NT2/D1 (cell line): ENCODE measurements at regions not wholly inside any gene's neighbourhood (a gene's known extent, or its start where the extent isn't known, plus 50 kb on each side); places are given as distances from the start of the nearest gene placed in this dataset.

Source experiments
- DNase-seq: peaks from one replicate; pipeline ENCODE4 v3.0.0-alpha.2; 2011; ENCODE audit warnings: low read depth, low spot score
- H3K27me3 ChIP-seq: 2 replicates; pipeline ENCODE4 v1.6.0; 2011; ENCODE audit warnings: mild to moderate bottlenecking; ENCODE audit not compliant: insufficient read length, insufficient read depth
- H3K36me3 ChIP-seq: 2 replicates; pipeline ENCODE4 v1.6.1; 2011; ENCODE audit warnings: mild to moderate bottlenecking, low read length, mixed read lengths; ENCODE audit not compliant: insufficient read depth, insufficient read length
- H3K4me1 ChIP-seq: 2 replicates; pipeline ENCODE4 v1.5.1; 2011; ENCODE audit not compliant: insufficient read depth, insufficient read length
- H3K4me3 ChIP-seq: 2 replicates; pipeline ENCODE4 v1.5.1; 2011; ENCODE audit warnings: low read depth; ENCODE audit not compliant: insufficient read length
- H3K9ac ChIP-seq: 2 replicates; pipeline ENCODE4 v1.6.0; 2011; ENCODE audit warnings: low read depth; ENCODE audit not compliant: insufficient read length
- H3K9me3 ChIP-seq: 2 replicates; pipeline ENCODE4 v1.5.1; 2011; ENCODE audit warnings: mild to moderate bottlenecking, low read length; ENCODE audit not compliant: insufficient read depth
- SUZ12 ChIP-seq: IDR thresholded peaks from 2 replicates; pipeline ENCODE4 v1.6.1; 2011; ENCODE audit not compliant: insufficient read length, insufficient read depth; ENCODE audit errors: extremely low read depth
- YY1 ChIP-seq: IDR thresholded peaks from 2 replicates; pipeline ENCODE4 v1.6.1; 2011; ENCODE audit not compliant: insufficient read length, insufficient read depth
- ZNF274 ChIP-seq: IDR thresholded peaks from 2 replicates; pipeline ENCODE4 v1.6.1; 2011; ENCODE audit warnings: mild to moderate bottlenecking, low read depth, low read length

DNA sequence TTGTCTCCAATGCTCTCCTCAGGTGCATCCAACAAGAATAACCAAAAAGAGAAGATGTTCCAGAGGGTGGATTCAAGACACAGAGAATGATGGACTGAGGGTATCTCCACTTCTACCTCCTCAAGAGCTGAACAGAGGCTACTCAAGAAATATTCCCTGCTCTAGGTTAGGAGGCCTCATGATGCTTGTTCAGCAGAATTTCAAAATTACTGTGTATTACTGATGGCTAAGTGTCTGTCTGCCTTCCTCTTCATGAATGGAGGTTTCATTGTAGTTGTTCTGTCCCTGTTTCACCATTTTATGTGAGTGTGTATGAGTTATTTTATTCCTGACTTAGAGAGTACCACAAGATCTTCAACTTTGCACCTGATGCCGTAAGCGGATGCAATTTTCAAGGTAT, 76.8 kb downstream of the JRKL start:
- no peaks in the 10 kb centered on the region for H3K9me3 ChIP-seq
- no peak for DNase-seq
- no peak for TF ChIP-seq SUZ12
- TF ChIP-seq YY1 = no peak
- H3K4me1 ChIP-seq = no peaks in the 10 kb centered on the region
- H3K9ac ChIP-seq = no peak overlapping the region
- H3K27me3 ChIP-seq = no peaks in the 10 kb centered on the region
- no peaks in the 10 kb centered on the region for H3K36me3 ChIP-seq
- H3K4me3 ChIP-seq = no peak overlapping the region

DNA sequence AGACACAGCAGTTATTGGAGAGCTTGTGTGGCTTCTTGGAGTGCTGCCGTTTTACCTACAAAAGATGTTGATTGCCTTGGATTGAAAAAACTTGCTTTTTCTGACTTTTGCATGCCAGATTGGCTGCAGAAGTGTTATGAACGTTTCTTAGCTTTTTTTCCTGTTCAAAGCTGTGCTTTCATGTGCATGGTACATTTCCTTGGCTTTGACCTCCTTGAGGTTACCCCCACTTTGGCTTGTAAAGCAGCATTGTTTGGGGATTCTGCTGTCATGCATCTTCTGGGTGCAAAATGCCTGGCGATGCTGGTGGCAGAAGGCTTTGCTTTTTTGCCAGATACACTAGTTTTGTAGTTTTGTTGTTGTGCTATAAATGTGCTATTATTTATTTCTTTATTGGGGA, 80.0 kb downstream of the JRKL start:
- no peaks in the 10 kb centered on the region for H3K36me3 ChIP-seq
- H3K9ac ChIP-seq = no peak overlapping the region
- H3K9me3 ChIP-seq = 0 out of 2 replicates have a peak, but pooled peaks cover 5% of the 10 kb centered on the region
- TF ChIP-seq YY1 = no peak
- no peak for TF ChIP-seq SUZ12
- TF ChIP-seq ZNF274 = no peak
- H3K27me3 ChIP-seq = no peaks in the 10 kb centered on the region
- H3K4me1 ChIP-seq = no peaks in the 10 kb centered on the region
- DNase-seq = no peak
- no peak overlapping the region for H3K4me3 ChIP-seq

DNA sequence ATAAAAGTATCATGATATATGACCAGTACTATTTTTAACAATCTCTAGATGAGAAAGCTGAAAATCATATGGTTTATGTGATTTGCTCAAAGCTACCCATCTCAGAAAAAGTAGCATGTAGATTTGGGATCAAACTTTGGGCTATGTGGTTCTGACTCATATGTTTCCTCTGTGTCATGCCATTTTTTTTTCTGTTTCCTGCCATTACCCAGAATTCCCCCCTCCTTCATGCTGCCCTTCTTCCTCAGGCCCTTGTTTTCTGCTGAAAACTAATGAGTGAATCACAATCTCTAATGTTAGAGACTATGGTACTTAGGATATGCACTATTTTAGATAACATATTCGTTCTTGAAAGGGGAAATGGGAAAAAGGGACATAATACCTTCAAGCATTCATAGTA, 80.7 kb downstream of the JRKL start:
- no peaks in the 10 kb centered on the region for H3K36me3 ChIP-seq
- 0 out of 2 replicates have a peak, but pooled peaks cover 5% of the 10 kb centered on the region for H3K9me3 ChIP-seq
- no peak overlapping the region for H3K4me3 ChIP-seq
- H3K9ac ChIP-seq = no peak overlapping the region
- DNase-seq = no peak
- TF ChIP-seq SUZ12 (no peak), YY1 (no peak), ZNF274 (no peak)
- no peaks in the 10 kb centered on the region for H3K4me1 ChIP-seq
- H3K27me3 ChIP-seq = no peaks in the 10 kb centered on the region

DNA sequence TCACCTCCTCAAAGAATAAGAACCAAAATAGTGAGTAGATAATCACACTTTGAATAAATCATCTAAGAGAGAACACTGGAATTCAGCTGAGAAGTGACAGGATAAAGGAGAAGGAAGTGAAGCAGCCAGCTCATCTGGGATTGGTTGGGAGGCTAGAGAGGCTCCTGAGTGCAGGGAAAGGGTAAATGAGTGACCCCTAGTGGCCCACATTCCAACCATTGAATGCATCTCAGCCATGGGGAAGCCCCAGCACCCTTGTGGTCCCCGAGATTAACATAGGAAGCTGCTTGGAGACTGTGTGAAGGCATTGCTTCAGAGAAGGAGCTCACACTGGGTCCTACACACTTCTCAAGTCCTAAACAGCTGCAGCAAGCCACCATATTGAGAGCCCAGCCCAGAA, 82.3 kb downstream of the JRKL start:
- H3K9me3 ChIP-seq = 0 out of 2 replicates have a peak, but pooled peaks cover 5% of the 10 kb centered on the region
- DNase-seq = no peak
- no peak overlapping the region for H3K9ac ChIP-seq
- H3K4me1 ChIP-seq = no peaks in the 10 kb centered on the region
- H3K27me3 ChIP-seq = no peaks in the 10 kb centered on the region
- TF ChIP-seq ZNF274 (no peak), YY1 (no peak), SUZ12 (no peak)
- no peaks in the 10 kb centered on the region for H3K36me3 ChIP-seq
- H3K4me3 ChIP-seq = no peak overlapping the region

DNA sequence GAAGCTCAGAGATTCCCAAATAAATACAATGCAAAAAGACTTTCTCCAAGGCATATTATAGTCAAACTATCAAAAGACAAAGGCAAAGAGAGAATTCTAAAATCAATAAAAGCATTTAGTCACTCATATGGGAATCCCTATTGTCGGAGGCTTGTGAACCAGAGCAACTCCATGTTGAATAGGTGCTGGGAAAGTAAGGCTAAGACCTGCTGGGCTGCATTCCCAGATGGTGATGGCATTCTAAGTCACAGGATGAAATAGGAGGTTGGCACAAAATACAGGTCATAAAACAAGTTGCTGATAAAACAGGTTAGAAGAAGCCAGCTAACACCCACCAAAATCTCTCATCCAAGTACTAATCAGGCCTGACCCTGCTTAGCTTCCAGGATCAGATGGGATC, 84.5 kb downstream of the JRKL start:
- Histone ChIP-seq H3K4me1 (no peaks in the 10 kb centered on the region), H3K36me3 (no peaks in the 10 kb centered on the region), H3K9me3 (0 out of 2 replicates have a peak, but pooled peaks cover 5% of the 10 kb centered on the region), H3K27me3 (no peaks in the 10 kb centered on the region), H3K9ac (no peak overlapping the region), H3K4me3 (no peak overlapping the region)
- DNase-seq = no peak
- TF ChIP-seq YY1 (no peak), SUZ12 (no peak), ZNF274 (no peak)

DNA sequence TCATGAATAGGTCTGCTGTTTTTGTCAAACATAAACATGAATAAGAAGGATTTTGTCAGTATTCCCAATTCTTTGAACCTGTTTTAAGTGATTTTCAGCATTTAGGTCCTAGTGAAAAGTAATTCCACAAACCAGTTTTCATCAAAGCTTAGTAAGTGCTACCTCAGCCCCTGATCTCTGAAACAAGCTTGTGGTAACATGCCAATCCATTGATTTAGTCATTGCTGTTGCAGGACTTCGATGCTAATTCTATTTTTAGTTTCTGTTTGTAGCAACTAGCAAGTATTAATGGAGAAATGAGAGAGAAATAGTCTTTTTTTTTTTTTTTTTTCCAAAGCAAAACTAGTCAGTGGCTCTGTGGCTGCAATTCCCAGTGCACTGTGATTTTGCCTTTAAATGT, 91.4 kb downstream of the JRKL start:
- Histone ChIP-seq H3K9ac (no peak overlapping the region), H3K27me3 (no peaks in the 10 kb centered on the region), H3K4me3 (no peak overlapping the region), H3K9me3 (no peaks in the 10 kb centered on the region), H3K4me1 (no peaks in the 10 kb centered on the region), H3K36me3 (no peaks in the 10 kb centered on the region)
- no peak for TF ChIP-seq SUZ12
- no peak for TF ChIP-seq ZNF274
- TF ChIP-seq YY1 = no peak
- no peak for DNase-seq

DNA sequence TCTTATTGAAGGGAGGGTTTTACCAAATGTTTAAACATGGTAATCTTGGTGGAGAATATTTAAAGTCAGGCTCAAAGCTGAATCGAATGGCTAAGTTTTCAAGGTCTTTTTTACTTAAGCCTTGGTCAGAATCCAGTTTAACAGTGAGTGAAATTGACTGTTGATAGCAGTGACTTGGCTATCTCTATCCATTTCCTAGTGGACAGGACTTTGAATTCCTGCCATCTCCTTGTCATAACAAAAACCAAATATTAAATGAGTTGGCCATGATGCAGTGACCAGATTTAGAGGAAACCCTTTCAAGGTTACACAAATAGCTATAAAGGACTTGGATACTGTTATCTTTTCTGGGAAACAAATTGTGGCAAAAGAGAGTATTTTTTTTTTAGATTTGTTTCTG, 92.0 kb downstream of the JRKL start:
- TF ChIP-seq SUZ12 (no peak), ZNF274 (no peak), YY1 (no peak)
- no peak for DNase-seq

DNA sequence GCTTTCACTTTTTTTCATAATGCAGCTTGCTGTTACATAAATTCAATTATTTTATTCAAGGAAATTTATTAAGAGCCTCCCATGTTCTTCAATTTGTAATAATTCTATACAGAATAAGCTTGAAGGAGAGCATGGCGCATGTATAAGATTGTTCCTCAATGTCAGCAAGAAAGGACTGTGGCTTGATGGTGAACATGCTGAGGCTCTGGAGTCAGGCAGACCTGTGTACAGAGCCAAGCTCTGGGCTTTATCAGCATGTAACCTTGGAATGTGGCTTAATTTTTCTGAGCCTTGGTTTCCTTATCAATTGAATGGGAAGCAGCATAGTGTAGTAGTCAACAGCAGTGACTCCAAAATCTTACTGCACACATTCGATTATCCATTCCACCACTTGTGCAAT, 92.4 kb downstream of the JRKL start:
- H3K4me1 ChIP-seq = no peaks in the 10 kb centered on the region
- TF ChIP-seq ZNF274 (no peak), SUZ12 (no peak), YY1 (no peak)
- no peaks in the 10 kb centered on the region for H3K36me3 ChIP-seq
- no peak for DNase-seq
- no peak overlapping the region for H3K4me3 ChIP-seq
- H3K9me3 ChIP-seq = no peaks in the 10 kb centered on the region
- H3K27me3 ChIP-seq = no peaks in the 10 kb centered on the region
- H3K9ac ChIP-seq = no peak overlapping the region

More for the DNA sequence above, 92.0 kb downstream of the JRKL start:
- Histone ChIP-seq H3K9me3 (no peaks in the 10 kb centered on the region), H3K9ac (no peak overlapping the region), H3K4me1 (no peaks in the 10 kb centered on the region), H3K36me3 (no peaks in the 10 kb centered on the region), H3K4me3 (no peak overlapping the region), H3K27me3 (no peaks in the 10 kb centered on the region)
